ENCODE measurements at regions not wholly inside any gene's neighbourhood (a gene's known extent, or its start where the extent isn't known, plus 50 kb on each side); places are given as distances from the start of the nearest gene placed in this dataset.
A peak's percentile ranks its signal among the peaks of the same experiment; 100 is the strongest.

- Histone ChIP-seq H3K27ac (ENCODE audit: low read depth, low read length) (no peak overlapping the region), H3K36me3 (ENCODE audit: control insufficient read depth, insufficient read depth, low read length) (no peaks in the 10 kb centered on the region), H3K27me3 (ENCODE audit: control insufficient read depth, insufficient read depth, low read length) (peaks cover 27% of the 10 kb centered on the region), H3K9me3 (ENCODE audit: control insufficient read depth, insufficient read depth, low read length) (no peaks in the 10 kb centered on the region), H3K4me1 (ENCODE audit: control insufficient read depth, insufficient read depth, low read length) (peaks cover 21% of the 10 kb centered on the region), H3K9ac (ENCODE audit: low read depth, low read length) (no peak overlapping the region), H3K4me3 (ENCODE audit: low read depth, low read length) (no peak overlapping the region)
These were observed 94.5 kb upstream of the FOXP4 start for GRCh38 chr6:41451515-41452163.

- Histone ChIP-seq H3K27me3 (ENCODE audit: control insufficient read depth, insufficient read depth, low read length) (peaks cover 27% of the 10 kb centered on the region), H3K9me3 (ENCODE audit: control insufficient read depth, insufficient read depth, low read length) (no peaks in the 10 kb centered on the region), H3K36me3 (ENCODE audit: control insufficient read depth, insufficient read depth, low read length) (no peaks in the 10 kb centered on the region), H3K4me3 (ENCODE audit: low read depth, low read length) (no peak overlapping the region), H3K9ac (ENCODE audit: low read depth, low read length) (no peak overlapping the region), H3K27ac (ENCODE audit: low read depth, low read length) (no peak overlapping the region), H3K4me1 (ENCODE audit: control insufficient read depth, insufficient read depth, low read length) (peaks cover 25% of the 10 kb centered on the region)
These were observed 93.4 kb upstream of the FOXP4 start for GRCh38 chr6:41452763-41453162.

GRCh38 chr6:41453244-41453643, 92.9 kb upstream of the FOXP4 start:
- H3K27ac ChIP-seq (ENCODE audit: low read depth, low read length), result no peak overlapping the region
- H3K27me3 ChIP-seq (ENCODE audit: control insufficient read depth, insufficient read depth, low read length), result peaks cover 31% of the 10 kb centered on the region
- H3K36me3 ChIP-seq (ENCODE audit: control insufficient read depth, insufficient read depth, low read length), result no peaks in the 10 kb centered on the region
- no peaks in the 10 kb centered on the region for H3K9me3 ChIP-seq (ENCODE audit: control insufficient read depth, insufficient read depth, low read length)
- peaks cover 25% of the 10 kb centered on the region for H3K4me1 ChIP-seq (ENCODE audit: control insufficient read depth, insufficient read depth, low read length)
- H3K9ac ChIP-seq (ENCODE audit: low read depth, low read length), result no peak overlapping the region
- no peak overlapping the region for H3K4me3 ChIP-seq (ENCODE audit: low read depth, low read length)

GRCh38 chr6:41454189-41454789, 91.9 kb upstream of the FOXP4 start:
- H3K36me3 ChIP-seq (ENCODE audit: control insufficient read depth, insufficient read depth, low read length), result no peaks in the 10 kb centered on the region
- peaks cover 25% of the 10 kb centered on the region for H3K4me1 ChIP-seq (ENCODE audit: control insufficient read depth, insufficient read depth, low read length)
- no peak overlapping the region for H3K27ac ChIP-seq (ENCODE audit: low read depth, low read length)
- H3K9me3 ChIP-seq (ENCODE audit: control insufficient read depth, insufficient read depth, low read length), result no peaks in the 10 kb centered on the region
- H3K4me3 ChIP-seq (ENCODE audit: low read depth, low read length), result no peak overlapping the region
- H3K9ac ChIP-seq (ENCODE audit: low read depth, low read length), result no peak overlapping the region
- H3K27me3 ChIP-seq (ENCODE audit: control insufficient read depth, insufficient read depth, low read length), result peaks cover 37% of the 10 kb centered on the region

GRCh38 chr6:41455410-41455809, 90.8 kb upstream of the FOXP4 start:
- H3K36me3 ChIP-seq (ENCODE audit: control insufficient read depth, insufficient read depth, low read length), result no peaks in the 10 kb centered on the region
- no peak overlapping the region for H3K27ac ChIP-seq (ENCODE audit: low read depth, low read length)
- H3K9ac ChIP-seq (ENCODE audit: low read depth, low read length), result no peak overlapping the region
- H3K9me3 ChIP-seq (ENCODE audit: control insufficient read depth, insufficient read depth, low read length), result no peaks in the 10 kb centered on the region
- H3K27me3 ChIP-seq (ENCODE audit: control insufficient read depth, insufficient read depth, low read length), result peaks cover 29% of the 10 kb centered on the region
- H3K4me3 ChIP-seq (ENCODE audit: low read depth, low read length), result no peak overlapping the region
- peaks cover 25% of the 10 kb centered on the region for H3K4me1 ChIP-seq (ENCODE audit: control insufficient read depth, insufficient read depth, low read length)

GRCh38 chr6:41455818-41456217, 90.4 kb upstream of the FOXP4 start:
- no peaks in the 10 kb centered on the region for H3K9me3 ChIP-seq (ENCODE audit: control insufficient read depth, insufficient read depth, low read length)
- peaks cover 23% of the 10 kb centered on the region for H3K4me1 ChIP-seq (ENCODE audit: control insufficient read depth, insufficient read depth, low read length)
- H3K27ac ChIP-seq (ENCODE audit: low read depth, low read length), result peak overlapping the region; percentile 4
- H3K27me3 ChIP-seq (ENCODE audit: control insufficient read depth, insufficient read depth, low read length), result peaks cover 29% of the 10 kb centered on the region
- no peak overlapping the region for H3K4me3 ChIP-seq (ENCODE audit: low read depth, low read length)
- no peak overlapping the region for H3K9ac ChIP-seq (ENCODE audit: low read depth, low read length)
- H3K36me3 ChIP-seq (ENCODE audit: control insufficient read depth, insufficient read depth, low read length), result no peaks in the 10 kb centered on the region

- no peak overlapping the region for H3K9ac ChIP-seq (ENCODE audit: low read depth, low read length)
- peaks cover 18% of the 10 kb centered on the region for H3K4me1 ChIP-seq (ENCODE audit: control insufficient read depth, insufficient read depth, low read length)
- no peak overlapping the region for H3K4me3 ChIP-seq (ENCODE audit: low read depth, low read length)
- peaks cover 38% of the 10 kb centered on the region for H3K27me3 ChIP-seq (ENCODE audit: control insufficient read depth, insufficient read depth, low read length)
- no peaks in the 10 kb centered on the region for H3K9me3 ChIP-seq (ENCODE audit: control insufficient read depth, insufficient read depth, low read length)
- no peaks in the 10 kb centered on the region for H3K36me3 ChIP-seq (ENCODE audit: control insufficient read depth, insufficient read depth, low read length)
- H3K27ac ChIP-seq (ENCODE audit: low read depth, low read length), result no peak overlapping the region
These were observed 88.9 kb upstream of the FOXP4 start for GRCh38 chr6:41457303-41457670.

GRCh38 chr6:41459738-41460137, 86.4 kb upstream of the FOXP4 start:
- Histone ChIP-seq H3K36me3 (ENCODE audit: control insufficient read depth, insufficient read depth, low read length) (no peaks in the 10 kb centered on the region), H3K27me3 (ENCODE audit: control insufficient read depth, insufficient read depth, low read length) (peaks cover 59% of the 10 kb centered on the region), H3K4me3 (ENCODE audit: low read depth, low read length) (no peak overlapping the region)

GRCh38 chr6:41460742-41461336, 85.3 kb upstream of the FOXP4 start:
- H3K9ac ChIP-seq (ENCODE audit: low read depth, low read length), result no peak overlapping the region
- no peaks in the 10 kb centered on the region for H3K9me3 ChIP-seq (ENCODE audit: control insufficient read depth, insufficient read depth, low read length)
- H3K27ac ChIP-seq (ENCODE audit: low read depth, low read length), result no peak overlapping the region
- peaks cover 60% of the 10 kb centered on the region for H3K27me3 ChIP-seq (ENCODE audit: control insufficient read depth, insufficient read depth, low read length)
- peaks cover 27% of the 10 kb centered on the region for H3K4me1 ChIP-seq (ENCODE audit: control insufficient read depth, insufficient read depth, low read length)
- H3K4me3 ChIP-seq (ENCODE audit: low read depth, low read length), result no peak overlapping the region
- no peaks in the 10 kb centered on the region for H3K36me3 ChIP-seq (ENCODE audit: control insufficient read depth, insufficient read depth, low read length)

More at GRCh38 chr6:41459738-41460137, 86.4 kb upstream of the FOXP4 start:
- no peak overlapping the region for H3K27ac ChIP-seq (ENCODE audit: low read depth, low read length)
- H3K4me1 ChIP-seq (ENCODE audit: control insufficient read depth, insufficient read depth, low read length), result peaks cover 33% of the 10 kb centered on the region
- no peaks in the 10 kb centered on the region for H3K9me3 ChIP-seq (ENCODE audit: control insufficient read depth, insufficient read depth, low read length)
- H3K9ac ChIP-seq (ENCODE audit: low read depth, low read length), result no peak overlapping the region

GRCh38 chr6:41462033-41462432, 84.1 kb upstream of the FOXP4 start:
- peaks cover 72% of the 10 kb centered on the region for H3K27me3 ChIP-seq (ENCODE audit: control insufficient read depth, insufficient read depth, low read length)
- H3K36me3 ChIP-seq (ENCODE audit: control insufficient read depth, insufficient read depth, low read length), result no peaks in the 10 kb centered on the region

More at GRCh38 chr6:41462033-41462432, 84.1 kb upstream of the FOXP4 start:
- Histone ChIP-seq H3K9ac (ENCODE audit: low read depth, low read length) (no peak overlapping the region), H3K4me1 (ENCODE audit: control insufficient read depth, insufficient read depth, low read length) (peaks cover 15% of the 10 kb centered on the region), H3K4me3 (ENCODE audit: low read depth, low read length) (no peak overlapping the region), H3K27ac (ENCODE audit: low read depth, low read length) (no peak overlapping the region), H3K9me3 (ENCODE audit: control insufficient read depth, insufficient read depth, low read length) (no peaks in the 10 kb centered on the region)
